H1 (cell line): ENCODE measurements at regions not wholly inside any gene's neighbourhood (a gene's known extent, or its start where the extent isn't known, plus 50 kb on each side); places are given as distances from the start of the nearest gene placed in this dataset.

Source experiments
- NANOG ChIP-seq: IDR thresholded peaks from 2 replicates; pipeline ENCODE4 v1.6.1; 2011; ENCODE audit warnings: low read length, low read depth, mild to moderate bottlenecking, inconsistent platforms; ENCODE audit not compliant: insufficient read depth, poor library complexity, severe bottlenecking
- TF ChIP-seq, protein P1 (sequence below): fragments of 300-600 bp; sonication (generic); IDR thresholded peaks from 2 replicates; pipeline ENCODE4 v1.7.1; 2012; ENCODE audit warnings: low read length, moderate library complexity, mild to moderate bottlenecking, inconsistent platforms; ENCODE audit not compliant: insufficient replicate concordance

DNA sequence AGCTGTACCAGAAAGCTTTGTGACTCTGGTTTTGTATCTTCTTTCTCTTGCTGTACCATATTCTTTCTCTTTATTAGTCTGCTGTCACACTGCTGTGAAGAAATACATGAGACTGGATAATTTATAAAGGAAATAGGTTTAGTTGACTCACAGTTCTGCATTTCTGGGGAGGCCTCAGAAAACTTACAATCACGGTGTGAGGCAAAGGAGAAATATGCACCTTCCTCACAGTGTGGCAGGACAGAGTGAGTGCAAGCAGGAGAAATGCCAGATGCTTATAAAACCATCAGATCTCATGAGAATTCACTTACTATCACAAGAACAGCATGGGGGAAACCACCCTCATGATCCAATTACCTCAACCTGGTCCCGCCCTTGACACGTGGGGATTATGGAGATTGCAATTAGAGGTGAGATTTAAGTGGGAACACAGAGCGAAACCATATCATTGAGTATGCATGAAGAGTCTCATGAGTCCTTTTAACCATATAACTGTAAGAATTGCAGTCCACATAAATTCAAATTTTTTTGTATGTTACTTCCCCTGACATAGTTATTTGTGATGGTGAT is 67.4 kb upstream of the INPP4B start (continued):
- TF ChIP-seq, protein P1, sequence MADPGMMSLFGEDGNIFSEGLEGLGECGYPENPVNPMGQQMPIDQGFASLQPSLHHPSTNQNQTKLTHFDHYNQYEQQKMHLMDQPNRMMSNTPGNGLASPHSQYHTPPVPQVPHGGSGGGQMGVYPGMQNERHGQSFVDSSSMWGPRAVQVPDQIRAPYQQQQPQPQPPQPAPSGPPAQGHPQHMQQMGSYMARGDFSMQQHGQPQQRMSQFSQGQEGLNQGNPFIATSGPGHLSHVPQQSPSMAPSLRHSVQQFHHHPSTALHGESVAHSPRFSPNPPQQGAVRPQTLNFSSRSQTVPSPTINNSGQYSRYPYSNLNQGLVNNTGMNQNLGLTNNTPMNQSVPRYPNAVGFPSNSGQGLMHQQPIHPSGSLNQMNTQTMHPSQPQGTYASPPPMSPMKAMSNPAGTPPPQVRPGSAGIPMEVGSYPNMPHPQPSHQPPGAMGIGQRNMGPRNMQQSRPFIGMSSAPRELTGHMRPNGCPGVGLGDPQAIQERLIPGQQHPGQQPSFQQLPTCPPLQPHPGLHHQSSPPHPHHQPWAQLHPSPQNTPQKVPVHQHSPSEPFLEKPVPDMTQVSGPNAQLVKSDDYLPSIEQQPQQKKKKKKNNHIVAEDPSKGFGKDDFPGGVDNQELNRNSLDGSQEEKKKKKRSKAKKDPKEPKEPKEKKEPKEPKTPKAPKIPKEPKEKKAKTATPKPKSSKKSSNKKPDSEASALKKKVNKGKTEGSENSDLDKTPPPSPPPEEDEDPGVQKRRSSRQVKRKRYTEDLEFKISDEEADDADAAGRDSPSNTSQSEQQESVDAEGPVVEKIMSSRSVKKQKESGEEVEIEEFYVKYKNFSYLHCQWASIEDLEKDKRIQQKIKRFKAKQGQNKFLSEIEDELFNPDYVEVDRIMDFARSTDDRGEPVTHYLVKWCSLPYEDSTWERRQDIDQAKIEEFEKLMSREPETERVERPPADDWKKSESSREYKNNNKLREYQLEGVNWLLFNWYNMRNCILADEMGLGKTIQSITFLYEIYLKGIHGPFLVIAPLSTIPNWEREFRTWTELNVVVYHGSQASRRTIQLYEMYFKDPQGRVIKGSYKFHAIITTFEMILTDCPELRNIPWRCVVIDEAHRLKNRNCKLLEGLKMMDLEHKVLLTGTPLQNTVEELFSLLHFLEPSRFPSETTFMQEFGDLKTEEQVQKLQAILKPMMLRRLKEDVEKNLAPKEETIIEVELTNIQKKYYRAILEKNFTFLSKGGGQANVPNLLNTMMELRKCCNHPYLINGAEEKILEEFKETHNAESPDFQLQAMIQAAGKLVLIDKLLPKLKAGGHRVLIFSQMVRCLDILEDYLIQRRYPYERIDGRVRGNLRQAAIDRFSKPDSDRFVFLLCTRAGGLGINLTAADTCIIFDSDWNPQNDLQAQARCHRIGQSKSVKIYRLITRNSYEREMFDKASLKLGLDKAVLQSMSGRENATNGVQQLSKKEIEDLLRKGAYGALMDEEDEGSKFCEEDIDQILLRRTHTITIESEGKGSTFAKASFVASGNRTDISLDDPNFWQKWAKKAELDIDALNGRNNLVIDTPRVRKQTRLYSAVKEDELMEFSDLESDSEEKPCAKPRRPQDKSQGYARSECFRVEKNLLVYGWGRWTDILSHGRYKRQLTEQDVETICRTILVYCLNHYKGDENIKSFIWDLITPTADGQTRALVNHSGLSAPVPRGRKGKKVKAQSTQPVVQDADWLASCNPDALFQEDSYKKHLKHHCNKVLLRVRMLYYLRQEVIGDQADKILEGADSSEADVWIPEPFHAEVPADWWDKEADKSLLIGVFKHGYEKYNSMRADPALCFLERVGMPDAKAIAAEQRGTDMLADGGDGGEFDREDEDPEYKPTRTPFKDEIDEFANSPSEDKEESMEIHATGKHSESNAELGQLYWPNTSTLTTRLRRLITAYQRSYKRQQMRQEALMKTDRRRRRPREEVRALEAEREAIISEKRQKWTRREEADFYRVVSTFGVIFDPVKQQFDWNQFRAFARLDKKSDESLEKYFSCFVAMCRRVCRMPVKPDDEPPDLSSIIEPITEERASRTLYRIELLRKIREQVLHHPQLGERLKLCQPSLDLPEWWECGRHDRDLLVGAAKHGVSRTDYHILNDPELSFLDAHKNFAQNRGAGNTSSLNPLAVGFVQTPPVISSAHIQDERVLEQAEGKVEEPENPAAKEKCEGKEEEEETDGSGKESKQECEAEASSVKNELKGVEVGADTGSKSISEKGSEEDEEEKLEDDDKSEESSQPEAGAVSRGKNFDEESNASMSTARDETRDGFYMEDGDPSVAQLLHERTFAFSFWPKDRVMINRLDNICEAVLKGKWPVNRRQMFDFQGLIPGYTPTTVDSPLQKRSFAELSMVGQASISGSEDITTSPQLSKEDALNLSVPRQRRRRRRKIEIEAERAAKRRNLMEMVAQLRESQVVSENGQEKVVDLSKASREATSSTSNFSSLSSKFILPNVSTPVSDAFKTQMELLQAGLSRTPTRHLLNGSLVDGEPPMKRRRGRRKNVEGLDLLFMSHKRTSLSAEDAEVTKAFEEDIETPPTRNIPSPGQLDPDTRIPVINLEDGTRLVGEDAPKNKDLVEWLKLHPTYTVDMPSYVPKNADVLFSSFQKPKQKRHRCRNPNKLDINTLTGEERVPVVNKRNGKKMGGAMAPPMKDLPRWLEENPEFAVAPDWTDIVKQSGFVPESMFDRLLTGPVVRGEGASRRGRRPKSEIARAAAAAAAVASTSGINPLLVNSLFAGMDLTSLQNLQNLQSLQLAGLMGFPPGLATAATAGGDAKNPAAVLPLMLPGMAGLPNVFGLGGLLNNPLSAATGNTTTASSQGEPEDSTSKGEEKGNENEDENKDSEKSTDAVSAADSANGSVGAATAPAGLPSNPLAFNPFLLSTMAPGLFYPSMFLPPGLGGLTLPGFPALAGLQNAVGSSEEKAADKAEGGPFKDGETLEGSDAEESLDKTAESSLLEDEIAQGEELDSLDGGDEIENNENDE: no peak
- no peak for TF ChIP-seq NANOG
